ENCODE measurements at regions not wholly inside any gene's neighbourhood (a gene's known extent, or its start where the extent isn't known, plus 50 kb on each side); places are given as distances from the start of the nearest gene placed in this dataset.

GRCh38 chrX:134139090-134139489 lies 97.9 kb upstream of the CCDC160 start:
- H3K36me3 ChIP-seq (ENCODE audit: insufficient read depth) = no peaks in the 10 kb centered on the region
- no peak overlapping the region for H2AFZ ChIP-seq (ENCODE audit: low read depth)
- TF ChIP-seq CTCF (conservative IDR thresholded peaks at IDR 0.05; ENCODE audit: low read depth, low read length) = no peak
- H3K9ac ChIP-seq = no peak overlapping the region
- no peak overlapping the region for H3K27ac ChIP-seq
- no peaks in the 10 kb centered on the region for H4K20me1 ChIP-seq (ENCODE audit: insufficient read depth)
- no peaks in the 10 kb centered on the region for H3K27me3 ChIP-seq (ENCODE audit: insufficient read depth, low read depth)
- no peak overlapping the region for H3K4me3 ChIP-seq (IDR thresholded peaks at IDR 0.05; ENCODE audit: insufficient read depth, low read depth, low read length)
- no peaks in the 10 kb centered on the region for H3K79me2 ChIP-seq (ENCODE audit: insufficient read depth, low read depth)
- H3K4me2 ChIP-seq = no peak overlapping the region
- H3K4me1 ChIP-seq (ENCODE audit: low read depth, poor library complexity, severe bottlenecking) = no peaks in the 10 kb centered on the region

GRCh38 chrX:134144231-134144630 lies 92.8 kb upstream of the CCDC160 start:
- no peak overlapping the region for H2AFZ ChIP-seq (ENCODE audit: low read depth)
- H3K36me3 ChIP-seq (ENCODE audit: insufficient read depth) = no peaks in the 10 kb centered on the region
- H3K4me3 ChIP-seq (IDR thresholded peaks at IDR 0.05; ENCODE audit: insufficient read depth, low read depth, low read length) = no peak overlapping the region
- peak; percentile 49; the same call in 1 of the 2 replicates for TF ChIP-seq CTCF (conservative IDR thresholded peaks at IDR 0.05; ENCODE audit: low read depth, low read length)
- no peaks in the 10 kb centered on the region for H3K27me3 ChIP-seq (ENCODE audit: insufficient read depth, low read depth)
- no peak overlapping the region for H3K9ac ChIP-seq
- no peaks in the 10 kb centered on the region for H3K79me2 ChIP-seq (ENCODE audit: insufficient read depth, low read depth)
- no peaks in the 10 kb centered on the region for H4K20me1 ChIP-seq (ENCODE audit: insufficient read depth)
- H3K4me2 ChIP-seq = no peak overlapping the region
- H3K27ac ChIP-seq = no peak overlapping the region
- no peaks in the 10 kb centered on the region for H3K4me1 ChIP-seq (ENCODE audit: low read depth, poor library complexity, severe bottlenecking)

- H3K4me3 ChIP-seq (IDR thresholded peaks at IDR 0.05; ENCODE audit: insufficient read depth, low read depth, low read length) = no peak overlapping the region
- no peaks in the 10 kb centered on the region for H3K36me3 ChIP-seq (ENCODE audit: insufficient read depth)
- H3K79me2 ChIP-seq (ENCODE audit: insufficient read depth, low read depth) = no peaks in the 10 kb centered on the region
Measured at GRCh38 chrX:134146493-134146892, 90.5 kb upstream of the CCDC160 start.

GRCh38 chrX:134148172-134148692 lies 88.8 kb upstream of the CCDC160 start:
- no peak overlapping the region for H3K9ac ChIP-seq
- no peak overlapping the region for H3K27ac ChIP-seq
- TF ChIP-seq CTCF (conservative IDR thresholded peaks at IDR 0.05; ENCODE audit: low read depth, low read length) = no peak
- H3K79me2 ChIP-seq (ENCODE audit: insufficient read depth, low read depth) = no peaks in the 10 kb centered on the region
- no peak overlapping the region for H3K4me2 ChIP-seq
- H3K4me3 ChIP-seq (IDR thresholded peaks at IDR 0.05; ENCODE audit: insufficient read depth, low read depth, low read length) = no peak overlapping the region
- no peaks in the 10 kb centered on the region for H3K36me3 ChIP-seq (ENCODE audit: insufficient read depth)
- no peaks in the 10 kb centered on the region for H4K20me1 ChIP-seq (ENCODE audit: insufficient read depth)
- H3K4me1 ChIP-seq (ENCODE audit: low read depth, poor library complexity, severe bottlenecking) = no peaks in the 10 kb centered on the region
- no peak overlapping the region for H2AFZ ChIP-seq (ENCODE audit: low read depth)
- no peaks in the 10 kb centered on the region for H3K27me3 ChIP-seq (ENCODE audit: insufficient read depth, low read depth)

More at GRCh38 chrX:134146493-134146892, 90.5 kb upstream of the CCDC160 start:
- H3K9ac ChIP-seq = no peak overlapping the region
- H3K4me2 ChIP-seq = no peak overlapping the region
- no peaks in the 10 kb centered on the region for H4K20me1 ChIP-seq (ENCODE audit: insufficient read depth)
- no peak for TF ChIP-seq CTCF (conservative IDR thresholded peaks at IDR 0.05; ENCODE audit: low read depth, low read length)
- no peak overlapping the region for H2AFZ ChIP-seq (ENCODE audit: low read depth)
- H3K27ac ChIP-seq = no peak overlapping the region
- no peaks in the 10 kb centered on the region for H3K27me3 ChIP-seq (ENCODE audit: insufficient read depth, low read depth)
- no peaks in the 10 kb centered on the region for H3K4me1 ChIP-seq (ENCODE audit: low read depth, poor library complexity, severe bottlenecking)

All from KMS-11 (cell line).